OCI-LY3 (cell line): ENCODE measurements at regions not wholly inside any gene's neighbourhood (a gene's known extent, or its start where the extent isn't known, plus 50 kb on each side); places are given as distances from the start of the nearest gene placed in this dataset.

Experiments used
- H2AFZ ChIP-seq: fragments of 200-600, 300-600 bp; shearing (Covaris generic); 2 replicates; pipeline ENCODE4 v1.6.0; 2014; ENCODE audit warnings: antibody characterized with exemption, low read depth, low read length
- H3K27ac ChIP-seq: fragments of 200-600, 300-600 bp; sonication (generic); 2 replicates; pipeline ENCODE4 v1.5.1; 2014; ENCODE audit warnings: mild to moderate bottlenecking, low read length, moderate library complexity, mixed read lengths
- H3K27me3 ChIP-seq: fragments of 200-600, 300-600 bp; sonication (generic); 2 replicates; pipeline ENCODE4 v1.6.1; 2014; ENCODE audit warnings: low read depth, low read length, mixed read lengths
- H3K36me3 ChIP-seq: fragments of 200-600, 300-600 bp; sonication (generic); replicated peaks from 2 replicates; pipeline ENCODE3; 2014; ENCODE audit warnings: low read depth, low read length, mixed read lengths
- H3K4me1 ChIP-seq: fragments of 300-600, 200-600 bp; sonication (generic); 2 replicates; pipeline ENCODE4 v1.6.1; 2014; ENCODE audit warnings: low read length, mixed read lengths
- H3K4me2 ChIP-seq: fragments of 200-600, 300-600 bp; sonication (generic); 2 replicates; pipeline ENCODE4 v1.6.1; 2014; ENCODE audit warnings: low read length, mixed read lengths
- H3K4me3 ChIP-seq: fragments of 300-600, 200-600 bp; sonication (generic); 2 replicates; pipeline ENCODE4 v1.5.1; 2014; ENCODE audit warnings: antibody characterized with exemption, mild to moderate bottlenecking, low read length, moderate library complexity
- H3K79me2 ChIP-seq: fragments of 300-600, 200-600 bp; shearing (Covaris generic); 2 replicates; pipeline ENCODE4 v1.6.1; 2014; ENCODE audit warnings: mild to moderate bottlenecking, low read length, mixed read lengths
- H3K9ac ChIP-seq: fragments of 300-600, 200-600 bp; shearing (Covaris generic); 2 replicates; pipeline ENCODE4 v1.6.0; 2014; ENCODE audit warnings: mild to moderate bottlenecking, low read length, moderate library complexity
- H3K9me3 ChIP-seq: fragments of 200-600, 300-600 bp; shearing (Covaris generic); 2 replicates; pipeline ENCODE4 v1.6.1; 2014; ENCODE audit warnings: low read length, mixed read lengths; ENCODE audit not compliant: insufficient read depth
- H4K20me1 ChIP-seq: fragments of 200-600, 300-600 bp; sonication (generic); 2 replicates; pipeline ENCODE4 v1.6.1; 2016; ENCODE audit warnings: low read length, mixed read lengths; ENCODE audit not compliant: insufficient read depth
- EZH2phosphoT487 ChIP-seq: fragments of 200-600 bp; shearing (Covaris generic); IDR thresholded peaks from 2 replicates; pipeline ENCODE4 v1.6.1; 2018; ENCODE audit warnings: antibody characterized with exemption, mixed run types, low read depth
- TF ChIP-seq, protein P1 (sequence below): fragments of 200-600, 300-600 bp; sonication (generic); IDR thresholded peaks from 2 replicates; pipeline ENCODE4 v1.5.1; 2014; ENCODE audit warnings: antibody characterized with exemption, low read length, low read depth

- no peaks in the 10 kb centered on the region for H3K79me2 ChIP-seq
- no peaks in the 10 kb centered on the region for H3K4me1 ChIP-seq
- no peak overlapping the region for H3K4me3 ChIP-seq
- no peak overlapping the region for H3K27ac ChIP-seq
- H3K27me3 ChIP-seq, result no peaks in the 10 kb centered on the region
- no peaks in the 10 kb centered on the region for H3K36me3 ChIP-seq
- no peaks in the 10 kb centered on the region for H4K20me1 ChIP-seq
- H3K9ac ChIP-seq, result no peak overlapping the region
- 0 out of 2 replicates have a peak, but pooled peaks cover 3% of the 10 kb centered on the region for H3K9me3 ChIP-seq
- no peak for TF ChIP-seq EZH2phosphoT487
- TF ChIP-seq, protein P1, sequence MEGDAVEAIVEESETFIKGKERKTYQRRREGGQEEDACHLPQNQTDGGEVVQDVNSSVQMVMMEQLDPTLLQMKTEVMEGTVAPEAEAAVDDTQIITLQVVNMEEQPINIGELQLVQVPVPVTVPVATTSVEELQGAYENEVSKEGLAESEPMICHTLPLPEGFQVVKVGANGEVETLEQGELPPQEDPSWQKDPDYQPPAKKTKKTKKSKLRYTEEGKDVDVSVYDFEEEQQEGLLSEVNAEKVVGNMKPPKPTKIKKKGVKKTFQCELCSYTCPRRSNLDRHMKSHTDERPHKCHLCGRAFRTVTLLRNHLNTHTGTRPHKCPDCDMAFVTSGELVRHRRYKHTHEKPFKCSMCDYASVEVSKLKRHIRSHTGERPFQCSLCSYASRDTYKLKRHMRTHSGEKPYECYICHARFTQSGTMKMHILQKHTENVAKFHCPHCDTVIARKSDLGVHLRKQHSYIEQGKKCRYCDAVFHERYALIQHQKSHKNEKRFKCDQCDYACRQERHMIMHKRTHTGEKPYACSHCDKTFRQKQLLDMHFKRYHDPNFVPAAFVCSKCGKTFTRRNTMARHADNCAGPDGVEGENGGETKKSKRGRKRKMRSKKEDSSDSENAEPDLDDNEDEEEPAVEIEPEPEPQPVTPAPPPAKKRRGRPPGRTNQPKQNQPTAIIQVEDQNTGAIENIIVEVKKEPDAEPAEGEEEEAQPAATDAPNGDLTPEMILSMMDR, result no peak
- H3K4me2 ChIP-seq, result no peak overlapping the region
- no peak overlapping the region for H2AFZ ChIP-seq
These were observed 578.7 kb upstream of the ADAMTS16 start for GRCh38 chr5:4561403-4561802.

DNA sequence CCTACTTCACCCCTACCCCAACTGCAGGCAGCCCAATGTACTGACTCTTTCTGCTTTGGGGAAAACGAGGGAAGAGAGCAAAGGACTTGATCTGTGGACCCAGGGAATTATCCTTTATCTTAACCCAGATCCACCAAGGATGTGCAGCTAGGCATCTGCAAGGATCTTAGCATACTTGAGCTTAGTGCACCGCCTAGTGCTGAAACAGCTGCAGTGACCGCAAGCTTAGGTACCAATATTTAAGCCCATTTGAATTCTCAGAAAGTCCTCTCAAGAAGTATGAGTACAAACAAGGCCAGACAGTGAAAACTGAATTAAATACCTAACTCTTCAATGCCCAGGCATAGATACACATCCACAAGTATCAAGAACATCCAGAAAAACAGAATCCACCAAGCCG, 576.7 kb upstream of the ADAMTS16 start:
- Histone ChIP-seq H3K9ac (no peak overlapping the region), H3K4me3 (no peak overlapping the region), H3K36me3 (no peaks in the 10 kb centered on the region), H3K4me2 (no peak overlapping the region), H3K79me2 (no peaks in the 10 kb centered on the region), H3K4me1 (no peaks in the 10 kb centered on the region), H4K20me1 (no peaks in the 10 kb centered on the region), H3K9me3 (0 out of 2 replicates have a peak, but pooled peaks cover 3% of the 10 kb centered on the region), H3K27me3 (no peaks in the 10 kb centered on the region), H2AFZ (no peak overlapping the region), H3K27ac (no peak overlapping the region)
- no peak for TF ChIP-seq EZH2phosphoT487
- TF ChIP-seq, protein P1, result peak; percentile 50

DNA sequence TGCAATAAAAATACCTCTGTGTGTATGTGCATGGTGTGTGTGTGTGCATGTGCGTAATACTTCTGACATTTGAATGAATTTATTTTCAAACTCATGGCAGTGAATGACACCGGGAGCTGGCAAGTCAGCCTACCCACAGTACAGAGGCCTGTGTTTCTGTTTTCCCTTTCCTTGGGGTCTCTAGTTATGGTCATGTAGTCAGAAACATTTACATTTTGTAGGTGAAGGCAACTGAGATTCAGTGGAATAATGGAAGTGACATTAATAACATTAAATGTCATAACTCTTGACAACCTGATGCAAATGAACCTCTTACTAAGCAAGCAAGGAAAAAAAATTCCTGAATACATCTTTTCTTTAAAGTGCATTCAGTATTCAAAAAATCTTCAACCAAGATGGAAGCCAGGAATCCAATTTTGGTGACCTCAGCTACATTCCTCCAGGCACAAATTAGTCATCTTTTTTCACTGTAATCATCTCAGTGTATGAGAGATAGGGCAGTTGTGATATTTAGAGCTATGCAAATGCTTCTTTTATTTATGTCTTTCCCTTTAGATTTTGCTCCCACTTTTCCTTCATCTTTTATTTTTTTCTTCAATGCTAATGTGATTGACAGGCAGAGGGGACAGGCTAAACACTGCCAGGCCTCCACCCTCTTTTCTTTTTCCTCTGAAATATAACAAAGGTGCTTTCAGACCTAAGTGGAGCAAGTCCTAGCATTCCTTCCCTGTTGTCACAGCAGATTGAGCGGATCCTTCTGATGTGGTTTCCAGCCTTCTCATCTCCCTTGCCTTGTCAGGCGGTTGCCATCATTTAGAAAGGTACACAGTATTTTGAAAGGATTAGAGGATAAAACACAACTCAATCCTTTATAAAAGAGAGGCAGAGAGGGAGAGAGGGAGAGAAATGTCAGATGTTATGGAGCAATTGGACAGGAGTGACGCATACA, 569.8 kb upstream of the ADAMTS16 start:
- Histone ChIP-seq H3K27ac (no peak overlapping the region), H3K4me1 (no peaks in the 10 kb centered on the region), H3K9me3 (no peaks in the 10 kb centered on the region), H4K20me1 (no peaks in the 10 kb centered on the region), H3K4me2 (no peak overlapping the region), H3K4me3 (no peak overlapping the region), H3K79me2 (no peaks in the 10 kb centered on the region), H3K27me3 (no peaks in the 10 kb centered on the region), H2AFZ (no peak overlapping the region), H3K9ac (no peak overlapping the region), H3K36me3 (no peaks in the 10 kb centered on the region)
- TF ChIP-seq EZH2phosphoT487, result no peak
- TF ChIP-seq, protein P1, result no peak

DNA sequence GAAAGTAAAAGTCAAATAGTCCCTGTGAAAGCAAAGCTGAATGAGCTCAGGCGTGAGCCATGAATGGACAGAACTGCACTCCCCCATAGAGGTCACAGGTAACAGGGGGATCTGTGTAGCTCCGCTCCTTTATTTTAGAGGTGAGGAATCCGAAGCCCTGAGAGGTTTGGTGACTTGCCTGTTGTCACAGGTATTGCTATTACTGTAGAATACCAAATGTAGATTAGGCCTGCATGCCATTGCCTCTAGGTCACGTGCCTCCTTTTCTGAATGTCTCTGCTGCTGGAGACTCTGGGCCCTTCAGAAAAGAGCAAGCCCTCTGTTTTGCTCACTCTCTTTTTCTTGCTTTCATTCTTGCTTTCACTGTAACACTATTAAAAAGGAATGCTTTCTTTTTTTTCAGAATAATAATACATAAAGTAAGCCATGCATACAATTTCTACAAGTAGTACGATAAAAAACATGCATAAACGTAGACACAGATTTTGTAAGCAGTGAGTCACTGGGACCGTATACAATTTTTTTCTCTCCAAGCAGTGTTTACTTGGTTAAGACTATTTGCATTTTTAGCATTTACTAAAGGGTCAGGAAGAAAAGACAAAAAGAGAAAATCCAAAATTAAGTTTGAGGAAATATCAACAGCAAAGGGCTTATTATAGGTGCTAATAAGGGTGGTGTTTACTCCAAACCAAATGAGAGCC, 568.7 kb upstream of the ADAMTS16 start:
- Histone ChIP-seq H3K36me3 (no peaks in the 10 kb centered on the region), H3K4me2 (no peak overlapping the region), H3K79me2 (no peaks in the 10 kb centered on the region), H3K9ac (no peak overlapping the region), H3K27me3 (no peaks in the 10 kb centered on the region), H3K9me3 (no peaks in the 10 kb centered on the region), H3K4me1 (no peaks in the 10 kb centered on the region), H2AFZ (no peak overlapping the region), H3K27ac (no peak overlapping the region), H3K4me3 (no peak overlapping the region), H4K20me1 (no peaks in the 10 kb centered on the region)
- no peak for TF ChIP-seq EZH2phosphoT487
- TF ChIP-seq, protein P1, result no peak
